Kidney (tissue), 13 donors: ENCODE measurements at regions not wholly inside any gene's neighbourhood (a gene's known extent, or its start where the extent isn't known, plus 50 kb on each side); places are given as distances from the start of the nearest gene placed in this dataset.

ENCODE experiments used
- DNase-seq, 5 donors: peaks; one replicate each; pipeline ENCODE4 v3.0.0-alpha.2; 2013 to 2020
- FAIRE-seq: peaks from 2 replicates; lab custom pipeline; 2012; peaks lifted over from hg19 to GRCh38; lab: Jason Lieb, UNC
- H3K27ac ChIP-seq, 2 donors: one replicate each; pipeline ENCODE4 v1.7.0; 2013; ENCODE audit warnings: low read depth in 2 of 2, low read length in 2 of 2, inconsistent platforms in 1 of 2
- H3K27me3 ChIP-seq: one replicate; pipeline ENCODE4 v1.7.1; 2013; ENCODE audit warnings: low read length, inconsistent platforms; ENCODE audit not compliant: control insufficient read depth, insufficient read depth
- H3K36me3 ChIP-seq, 3 donors: one replicate each; pipeline versions ENCODE4 v1.7.0 to v1.7.1; 2013; ENCODE audit warnings: low read length in 3 of 3, control low read depth in 1 of 3, inconsistent platforms in 1 of 3; ENCODE audit not compliant: insufficient read depth in 3 of 3, control insufficient read depth in 2 of 3
- H3K4me1 ChIP-seq, 3 donors: one replicate each; pipeline versions ENCODE4 v1.7.0 to v1.7.1; 2013; ENCODE audit warnings: low read length in 3 of 3, inconsistent platforms in 1 of 3, low read depth in 1 of 3; ENCODE audit not compliant: control insufficient read depth in 2 of 3, insufficient read depth in 2 of 3
- H3K4me3 ChIP-seq, 3 donors: one replicate each; pipeline versions ENCODE4 v1.7.0 to v1.8.1; 2013; ENCODE audit warnings: low read length in 3 of 3, control low read depth in 1 of 3, inconsistent platforms in 1 of 3
- H3K9ac ChIP-seq, 3 donors: one replicate each; pipeline versions ENCODE4 v1.7.0 to v1.7.1; 2013; ENCODE audit warnings: low read length in 3 of 3, control low read depth in 1 of 3, inconsistent platforms in 1 of 3
- H3K9me3 ChIP-seq, 3 donors: one replicate each; pipeline versions ENCODE4 v1.7.0 to v1.7.1; 2013; ENCODE audit warnings: low read length in 3 of 3, control low read depth in 1 of 3, inconsistent platforms in 1 of 3; ENCODE audit not compliant: control insufficient read depth in 2 of 3, insufficient read depth in 1 of 3
- intact Hi-C: fragments of 100-400 bp; cut with DNase I; formaldehyde crosslinking; loops from one replicate; pipeline ENCODE4 v1.11.1; 2022
- TF ChIP-seq, protein P1 (sequence below): IDR thresholded peaks from 3 replicates; pipeline ENCODE4 v1.5.1; 2012; ENCODE audit warnings: mild to moderate bottlenecking, moderate library complexity, borderline replicate concordance; ENCODE audit not compliant: insufficient read depth; ENCODE audit errors: extremely low read depth
- donor health status: control.
- donor health status: control.
- donor health status: control.
- donor health status: control.
- donor health status: control.
- donor health status: DM: yes; HTN: yes; CAD: no.
- donor health status: Normal renal cell carcinoma (clear cell type).

GRCh38 chr5:100157066-100157465, 378.1 kb upstream of the FAM174A start:
- Histone ChIP-seq H3K27ac (no peak overlapping the region), H3K9me3 (peaks cover 0 to 3% (median 0%) of the 10 kb centered on the region in 3 donors), H3K9ac (no peak overlapping the region), H3K36me3 (no peaks in the 10 kb centered on the region), H3K27me3 (no peaks in the 10 kb centered on the region), H3K4me3 (no peak overlapping the region), H3K4me1 (no peaks in the 10 kb centered on the region)
- intact Hi-C loops, result no loop called here
- no peak for DNase-seq
- TF ChIP-seq, protein P1, sequence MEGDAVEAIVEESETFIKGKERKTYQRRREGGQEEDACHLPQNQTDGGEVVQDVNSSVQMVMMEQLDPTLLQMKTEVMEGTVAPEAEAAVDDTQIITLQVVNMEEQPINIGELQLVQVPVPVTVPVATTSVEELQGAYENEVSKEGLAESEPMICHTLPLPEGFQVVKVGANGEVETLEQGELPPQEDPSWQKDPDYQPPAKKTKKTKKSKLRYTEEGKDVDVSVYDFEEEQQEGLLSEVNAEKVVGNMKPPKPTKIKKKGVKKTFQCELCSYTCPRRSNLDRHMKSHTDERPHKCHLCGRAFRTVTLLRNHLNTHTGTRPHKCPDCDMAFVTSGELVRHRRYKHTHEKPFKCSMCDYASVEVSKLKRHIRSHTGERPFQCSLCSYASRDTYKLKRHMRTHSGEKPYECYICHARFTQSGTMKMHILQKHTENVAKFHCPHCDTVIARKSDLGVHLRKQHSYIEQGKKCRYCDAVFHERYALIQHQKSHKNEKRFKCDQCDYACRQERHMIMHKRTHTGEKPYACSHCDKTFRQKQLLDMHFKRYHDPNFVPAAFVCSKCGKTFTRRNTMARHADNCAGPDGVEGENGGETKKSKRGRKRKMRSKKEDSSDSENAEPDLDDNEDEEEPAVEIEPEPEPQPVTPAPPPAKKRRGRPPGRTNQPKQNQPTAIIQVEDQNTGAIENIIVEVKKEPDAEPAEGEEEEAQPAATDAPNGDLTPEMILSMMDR, result no peak
- FAIRE-seq, result no peak

GRCh38 chr5:100148239-100148638, 386.9 kb upstream of the FAM174A start:
- no peak for FAIRE-seq
- TF ChIP-seq, protein P1, result no peak

DNA sequence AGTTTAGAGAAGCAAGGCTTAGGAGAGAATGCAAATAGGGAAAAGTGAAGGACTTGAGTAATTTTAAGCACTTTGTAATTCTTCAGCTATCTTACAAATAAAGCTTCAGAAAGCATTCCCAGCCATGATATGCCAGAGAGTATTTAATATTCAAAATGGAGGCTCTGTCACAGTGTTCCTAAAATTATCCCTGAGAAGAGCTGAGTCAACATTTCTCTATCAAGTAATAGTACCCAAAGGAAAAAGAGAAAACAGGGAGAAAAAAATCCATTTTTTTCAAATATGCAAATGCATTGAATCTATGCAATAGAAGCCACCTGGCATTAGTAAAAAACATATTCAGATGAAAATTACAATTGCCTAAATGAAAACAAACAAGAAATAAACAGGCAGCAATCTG, 392.6 kb upstream of the FAM174A start:
- TF ChIP-seq, protein P1, result no peak
- DNase-seq (no peak), FAIRE-seq (no peak)
- H3K4me3 ChIP-seq, result no peak overlapping the region
- no peak overlapping the region for H3K9ac ChIP-seq
- H3K27ac ChIP-seq, result no peak overlapping the region
- no peaks in the 10 kb centered on the region for H3K27me3 ChIP-seq
- H3K4me1 ChIP-seq, result no peaks in the 10 kb centered on the region
- no peaks in the 10 kb centered on the region for H3K36me3 ChIP-seq
- intact Hi-C loops, result no loop called here
- peaks cover 0 to 4% (median 0%) of the 10 kb centered on the region in 3 donors for H3K9me3 ChIP-seq

More at GRCh38 chr5:100148239-100148638, 386.9 kb upstream of the FAM174A start:
- Histone ChIP-seq H3K4me3 (no peak overlapping the region), H3K27ac (no peak overlapping the region), H3K36me3 (no peaks in the 10 kb centered on the region), H3K27me3 (no peaks in the 10 kb centered on the region), H3K4me1 (no peaks in the 10 kb centered on the region), H3K9me3 (peaks cover 0 to 4% (median 0%) of the 10 kb centered on the region in 3 donors), H3K9ac (no peak overlapping the region)
- no peak for DNase-seq
- intact Hi-C loops, result no loop called here

GRCh38 chr5:100131161-100131560, 404.0 kb upstream of the FAM174A start:
- intact Hi-C loops, result no loop called here
- FAIRE-seq (no peak), DNase-seq (no peak)
- no peaks in the 10 kb centered on the region for H3K9me3 ChIP-seq
- no peak overlapping the region for H3K27ac ChIP-seq
- TF ChIP-seq, protein P1, result no peak
- H3K4me1 ChIP-seq, result peaks cover 0 to 2% (median 0%) of the 10 kb centered on the region in 3 donors
- H3K36me3 ChIP-seq, result no peaks in the 10 kb centered on the region
- H3K9ac ChIP-seq, result no peak overlapping the region
- H3K4me3 ChIP-seq, result no peak overlapping the region
- H3K27me3 ChIP-seq, result no peaks in the 10 kb centered on the region
